Activated CD8-positive, alpha-beta T cell treated with anti-CD3 and anti-CD28 coated beads for 36 hours (primary cell): ENCODE measurements at regions not wholly inside any gene's neighbourhood (a gene's known extent, or its start where the extent isn't known, plus 50 kb on each side); places are given as distances from the start of the nearest gene placed in this dataset.

Source experiments
- ATAC-seq: fragments of 200-7000 bp; cut with Tn5 transposase; one replicate; pipeline ENCODE4 v1.10.0; 2021; ENCODE audit warnings: mild to moderate bottlenecking, moderate library complexity
- CTCF ChIA-PET: fragments of 350-600 bp; sonication (Branson Sonifier 250); formaldehyde crosslinking; loops from one replicate; lab custom pipeline; 2021; ENCODE audit warnings: antibody characterized with exemption; lab: Charles Lee
- POLR2A ChIA-PET: fragments of 350-600 bp; sonication (Branson Sonifier 250); formaldehyde crosslinking; loops from one replicate; lab custom pipeline; 2021; ENCODE audit warnings: antibody characterized with exemption; lab: Charles Lee
- DNase-seq: peaks from one replicate; pipeline ENCODE4 v3.0.0-alpha.2; 2020
- H3K27ac Mint-ChIP-seq: one replicate; pipeline ENCODE4 v1.8.0; 2021; ENCODE audit warnings: mild to moderate bottlenecking, mixed read lengths
- H3K27me3 Mint-ChIP-seq: one replicate; pipeline ENCODE4 v1.8.0; 2021; ENCODE audit warnings: mixed read lengths
- H3K36me3 Mint-ChIP-seq: one replicate; pipeline ENCODE4 v1.8.0; 2021; ENCODE audit warnings: low read depth, mixed read lengths
- H3K4me1 Mint-ChIP-seq: one replicate; pipeline ENCODE4 v1.8.0; 2021; ENCODE audit warnings: low read depth, mixed read lengths
- H3K4me3 Mint-ChIP-seq: one replicate; pipeline ENCODE4 v1.8.0; 2021; ENCODE audit warnings: mild to moderate bottlenecking, moderate library complexity, mixed read lengths
- H3K9me3 Mint-ChIP-seq: one replicate; pipeline ENCODE4 v1.8.0; 2021; ENCODE audit warnings: mixed read lengths
- CTCF ChIP-seq: fragments of 200-600 bp; IDR thresholded peaks from one replicate; pipeline ENCODE4 v1.8.0; 2022; ENCODE audit warnings: antibody characterized with exemption, mild to moderate bottlenecking
- intact Hi-C: fragments of 100-400 bp; cut with micrococcal nuclease; formaldehyde crosslinking; loops from one replicate; pipeline ENCODE4 v1.10.0; 2022

- ChIA-PET CTCF (no interaction called here), POLR2A (no interaction called here)
- ATAC-seq (no peak), DNase-seq (no peak)
- intact Hi-C loops = no loop called here
- Mint-ChIP-seq H3K36me3 (no peaks in the 10 kb centered on the region), H3K9me3 (peaks cover 16% of the 10 kb centered on the region), H3K4me3 (no peak overlapping the region), H3K27ac (no peak overlapping the region), H3K4me1 (no peaks in the 10 kb centered on the region), H3K27me3 (no peaks in the 10 kb centered on the region)
- no peak for TF ChIP-seq CTCF
Measured at GRCh38 chr13:89899302-89900103, 1448.0 kb upstream of the MIR17HG start.

GRCh38 chr13:89900104-89900765 lies 1447.3 kb upstream of the MIR17HG start:
- Mint-ChIP-seq H3K27me3 (no peaks in the 10 kb centered on the region), H3K4me1 (no peaks in the 10 kb centered on the region), H3K4me3 (no peak overlapping the region), H3K27ac (no peak overlapping the region), H3K36me3 (no peaks in the 10 kb centered on the region), H3K9me3 (peaks cover 12% of the 10 kb centered on the region)
- ATAC-seq (no peak), DNase-seq (no peak)
- intact Hi-C loops = no loop called here
- CTCF ChIA-PET = no interaction called here
- TF ChIP-seq CTCF = no peak
- POLR2A ChIA-PET = no interaction called here

GRCh38 chr13:89902223-89902622 lies 1445.3 kb upstream of the MIR17HG start:
- no peak overlapping the region for H3K4me3 Mint-ChIP-seq
- no peaks in the 10 kb centered on the region for H3K4me1 Mint-ChIP-seq
- intact Hi-C loops = no loop called here
- no peak for DNase-seq
- ChIA-PET POLR2A (no interaction called here), CTCF (no interaction called here)
- no peaks in the 10 kb centered on the region for H3K27me3 Mint-ChIP-seq
- no peak for ATAC-seq
- H3K27ac Mint-ChIP-seq = no peak overlapping the region
- H3K36me3 Mint-ChIP-seq = no peaks in the 10 kb centered on the region
- no peak for TF ChIP-seq CTCF
- peaks cover 9% of the 10 kb centered on the region for H3K9me3 Mint-ChIP-seq

DNA sequence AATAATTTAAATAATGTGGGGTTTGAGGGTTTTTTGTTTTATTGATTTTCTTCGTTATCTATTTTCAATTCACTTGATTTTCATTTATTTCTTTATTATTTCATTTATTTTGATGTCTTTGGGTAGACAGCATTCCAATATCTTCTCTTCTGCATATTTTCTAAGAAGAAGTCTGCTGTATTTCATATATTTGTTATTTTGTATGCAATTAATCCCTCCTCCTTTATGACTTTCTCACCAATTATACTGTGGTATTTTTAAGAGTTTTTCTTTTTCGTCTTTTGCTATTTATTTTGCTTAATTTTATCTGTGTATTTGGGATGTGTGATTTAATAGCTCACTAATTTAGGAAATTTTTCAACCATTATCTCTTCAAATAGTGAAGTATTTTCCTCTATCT lies 1444.4 kb upstream of the MIR17HG start:
- TF ChIP-seq CTCF = no peak
- H3K9me3 Mint-ChIP-seq = peaks cover 7% of the 10 kb centered on the region
- DNase-seq (no peak), ATAC-seq (no peak)
- H3K27ac Mint-ChIP-seq = no peak overlapping the region
- CTCF ChIA-PET = no interaction called here
- intact Hi-C loops = no loop called here
- no peaks in the 10 kb centered on the region for H3K4me1 Mint-ChIP-seq
- H3K27me3 Mint-ChIP-seq = no peaks in the 10 kb centered on the region
- H3K4me3 Mint-ChIP-seq = no peak overlapping the region
- POLR2A ChIA-PET = no interaction called here
- no peaks in the 10 kb centered on the region for H3K36me3 Mint-ChIP-seq

- Mint-ChIP-seq H3K4me1 (no peaks in the 10 kb centered on the region), H3K36me3 (no peaks in the 10 kb centered on the region), H3K9me3 (peaks cover 2% of the 10 kb centered on the region), H3K27me3 (no peaks in the 10 kb centered on the region), H3K27ac (no peak overlapping the region), H3K4me3 (no peak overlapping the region)
- no peak for TF ChIP-seq CTCF
- DNase-seq (no peak), ATAC-seq (no peak)
- intact Hi-C loops = no loop called here
- ChIA-PET POLR2A (no interaction called here), CTCF (no interaction called here)
Measured at GRCh38 chr13:89910166-89910565, 1437.3 kb upstream of the MIR17HG start.
